Ascending aorta (tissue), 2 donors: ENCODE measurements at regions not wholly inside any gene's neighbourhood (a gene's known extent, or its start where the extent isn't known, plus 50 kb on each side); places are given as distances from the start of the nearest gene placed in this dataset.

Experiments
- DNase-seq, 2 donors: peaks; one replicate each; pipeline ENCODE4 v3.0.0-alpha.2; 2019; ENCODE audit warnings: low spot score in 2 of 2
- H3K27ac ChIP-seq, 2 donors: fragments of 200-600 bp; sonication (generic); one replicate each; pipeline ENCODE4 v1.5.1; 2016 to 2017; ENCODE audit warnings: mild to moderate bottlenecking in 1 of 2
- H3K27me3 ChIP-seq: fragments of 200-600 bp; sonication (generic); one replicate; pipeline ENCODE4 v1.5.1; 2017
- H3K36me3 ChIP-seq, 2 donors: fragments of 200-600 bp; sonication (generic); one replicate each; pipeline ENCODE4 v1.5.1; 2016
- H3K4me1 ChIP-seq, 2 donors: fragments of 200-600 bp; sonication (generic); one replicate each; pipeline ENCODE4 v1.5.1; 2016 to 2017; ENCODE audit warnings: mild to moderate bottlenecking in 1 of 2
- H3K4me3 ChIP-seq, 2 donors: fragments of 200-600 bp; sonication (generic); one replicate each; pipeline ENCODE4 v1.5.1; 2016 to 2017; ENCODE audit warnings: mild to moderate bottlenecking in 1 of 2
- H3K9me3 ChIP-seq, 2 donors: fragments of 200-600 bp; sonication (generic); one replicate each; pipeline ENCODE4 v1.5.1; 2016
- CTCF ChIP-seq, 3 experiments: fragments of 200-600 bp in 2 of 3; fragments of 450-650 bp in 1 of 3; sonication (generic) in 2 of 3; IDR thresholded peaks; one replicate each; pipeline ENCODE4 v1.5.1; 2016 to 2019; ENCODE audit warnings: antibody characterized with exemption in 3 of 3, mild to moderate bottlenecking in 1 of 3, moderate library complexity in 1 of 3
- intact Hi-C: fragments of 100-400 bp; cut with DNase I; formaldehyde crosslinking; loops from one replicate; pipeline ENCODE4 v1.15.1; 2023

DNA sequence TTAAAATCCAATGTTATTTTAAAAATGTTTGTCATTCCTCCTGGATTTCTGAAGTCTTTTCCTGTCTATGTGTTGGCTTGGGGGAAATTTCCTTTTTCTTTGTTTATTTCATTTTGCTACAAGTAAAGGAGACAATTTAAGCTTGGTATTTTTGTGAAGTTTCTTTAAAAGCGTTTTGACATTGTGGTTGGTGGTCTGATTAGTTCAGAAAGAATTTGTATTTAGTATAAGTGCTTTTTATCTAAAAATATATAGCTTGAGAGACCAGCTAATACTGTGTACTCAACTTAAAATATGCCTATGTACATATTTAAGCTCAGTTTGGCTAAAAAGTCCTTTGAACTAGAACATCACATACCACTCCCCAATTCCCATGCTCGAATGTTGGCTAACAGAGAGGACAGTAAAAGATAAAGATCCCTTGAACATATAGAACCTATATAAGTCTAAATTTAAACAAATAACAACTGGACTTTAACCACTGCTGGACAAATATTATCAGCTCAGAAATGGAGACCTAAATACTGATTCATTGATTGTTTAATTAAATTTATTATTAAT is 237.6 kb downstream of the TLE4 start:
- no peaks in the 10 kb centered on the region for H3K4me1 ChIP-seq
- intact Hi-C loops, result no loop called here
- no peak for TF ChIP-seq CTCF (IDR thresholded peaks at IDR 0.05)
- no peaks in the 10 kb centered on the region for H3K27me3 ChIP-seq
- no peaks in the 10 kb centered on the region for H3K9me3 ChIP-seq
- DNase-seq, result no peak
- H3K4me3 ChIP-seq, result no peak overlapping the region
- H3K36me3 ChIP-seq, result no peaks in the 10 kb centered on the region
- no peak overlapping the region for H3K27ac ChIP-seq

- intact Hi-C loops, result no loop called here
- no peak for DNase-seq
- H3K9me3 ChIP-seq, result no peaks in the 10 kb centered on the region
- H3K27ac ChIP-seq, result no peak overlapping the region
- H3K4me1 ChIP-seq, result no peaks in the 10 kb centered on the region
- H3K4me3 ChIP-seq, result no peak overlapping the region
- no peaks in the 10 kb centered on the region for H3K27me3 ChIP-seq
- no peak for TF ChIP-seq CTCF (IDR thresholded peaks at IDR 0.05)
- H3K36me3 ChIP-seq, result no peaks in the 10 kb centered on the region
Measured at GRCh38 chr9:79807971-79808370, 236.2 kb downstream of the TLE4 start.

DNA sequence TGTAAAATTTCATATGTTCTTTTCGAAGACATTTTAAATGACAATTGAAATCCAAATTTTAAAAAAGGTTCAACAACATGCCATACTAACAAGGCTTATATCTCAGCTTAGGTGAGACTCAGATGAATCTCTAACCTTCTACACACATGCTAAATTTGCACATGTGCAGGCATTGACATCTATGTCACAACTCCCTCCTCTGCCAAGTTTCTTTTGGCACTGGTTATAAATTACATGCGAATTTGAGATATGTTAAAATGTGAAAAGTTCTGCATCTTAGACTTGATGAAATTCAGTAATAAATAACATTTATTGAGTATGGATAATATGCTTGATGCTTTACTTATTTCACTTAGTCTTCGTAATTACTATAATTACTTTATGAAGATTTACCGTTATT is 234.3 kb downstream of the TLE4 start:
- intact Hi-C loops, result no loop called here
- no peak for DNase-seq
- no peak for TF ChIP-seq CTCF (IDR thresholded peaks at IDR 0.05)

GRCh38 chr9:79801459-79801858 is 229.7 kb downstream of the TLE4 start:
- Histone ChIP-seq H3K27ac (no peak overlapping the region), H3K4me3 (no peak overlapping the region), H3K36me3 (no peaks in the 10 kb centered on the region), H3K4me1 (no peaks in the 10 kb centered on the region), H3K27me3 (no peaks in the 10 kb centered on the region), H3K9me3 (no peaks in the 10 kb centered on the region)
- DNase-seq, result no peak
- no peak for TF ChIP-seq CTCF (IDR thresholded peaks at IDR 0.05)
- intact Hi-C loops, result no loop called here

More for the DNA sequence above, 234.3 kb downstream of the TLE4 start:
- H3K4me1 ChIP-seq, result no peaks in the 10 kb centered on the region
- no peaks in the 10 kb centered on the region for H3K27me3 ChIP-seq
- no peaks in the 10 kb centered on the region for H3K36me3 ChIP-seq
- no peak overlapping the region for H3K27ac ChIP-seq
- no peaks in the 10 kb centered on the region for H3K9me3 ChIP-seq
- no peak overlapping the region for H3K4me3 ChIP-seq

GRCh38 chr9:79800578-79800977 is 228.8 kb downstream of the TLE4 start:
- Histone ChIP-seq H3K27me3 (no peaks in the 10 kb centered on the region), H3K27ac (no peak overlapping the region), H3K4me1 (no peaks in the 10 kb centered on the region), H3K4me3 (no peak overlapping the region), H3K36me3 (no peaks in the 10 kb centered on the region), H3K9me3 (no peaks in the 10 kb centered on the region)
- DNase-seq, result no peak
- intact Hi-C loops, result no loop called here
- TF ChIP-seq CTCF (IDR thresholded peaks at IDR 0.05), result no peak
